Left lung (tissue), 4 donors: ENCODE measurements at regions not wholly inside any gene's neighbourhood (a gene's known extent, or its start where the extent isn't known, plus 50 kb on each side); places are given as distances from the start of the nearest gene placed in this dataset.
A peak's percentile ranks its signal among the peaks of the same experiment; 100 is the strongest.
"Not testable (repeated sequence)": the region's sequence is repeated elsewhere in the genome, so short reads cannot be mapped to it uniquely, and the experiment has no call there.

Experiments used
- ATAC-seq: fragments of 200-7000 bp; cut with Tn5 transposase; one replicate; pipeline ENCODE4 v1.9.1; 2020; ENCODE audit warnings: moderate library complexity
- DNase-seq, 4 donors: peaks; one replicate each; pipeline ENCODE4 v3.0.0-alpha.2; 2013 to 2020
- H3K27ac ChIP-seq, 2 donors: fragments of 200-600 bp; sonication (generic) in 1 of 2; one replicate each; pipeline versions ENCODE4 v1.5.0 to v1.8.0; 2020 to 2021
- H3K27me3 ChIP-seq, 2 donors: fragments of 200-600 bp; sonication (generic) in 1 of 2; one replicate each; pipeline versions ENCODE4 v1.5.0 to v1.8.0; 2020 to 2021
- H3K36me3 ChIP-seq, 2 donors: fragments of 200-600 bp; sonication (generic) in 1 of 2; one replicate each; pipeline versions ENCODE4 v1.5.0 to v1.8.0; 2020 to 2021
- H3K4me1 ChIP-seq, 2 donors: fragments of 200-600 bp; one replicate each; pipeline ENCODE4 v1.8.0; 2021
- H3K4me3 ChIP-seq, 2 donors: fragments of 200-600 bp; sonication (generic) in 1 of 2; one replicate each; pipeline versions ENCODE4 v1.5.0 to v1.8.0; 2020 to 2021; ENCODE audit warnings: mild to moderate bottlenecking in 1 of 2
- H3K9me3 ChIP-seq, 2 donors: fragments of 200-600 bp; sonication (generic) in 1 of 2; one replicate each; pipeline versions ENCODE4 v1.5.0 to v1.8.0; 2020 to 2021
- CTCF ChIP-seq, 2 donors: fragments of 200-600 bp; sonication (generic) in 1 of 2; IDR thresholded peaks; one replicate each; pipeline versions ENCODE4 v1.5.0 to v1.8.0; 2021; ENCODE audit warnings: antibody characterized with exemption in 2 of 2
- intact Hi-C, 2 donors: fragments of 100-400 bp; cut with DNase I; formaldehyde crosslinking; loops; one replicate each; pipeline versions ENCODE4 v1.11.2 to v1.14.2; 2022
- donor health status: DM: no; HTN: yes; CAD: no.
- donor health status: DM: no; HTN: no; CAD: no.

- ATAC-seq = no peak
- Histone ChIP-seq H3K27ac (no peak overlapping the region), H3K9me3 (peaks cover 0 to 3% of the 10 kb centered on the region in 2 donors), H3K4me3 (no peak overlapping the region), H3K36me3 (no peaks in the 10 kb centered on the region), H3K27me3 (no peaks in the 10 kb centered on the region), H3K4me1 (no peaks in the 10 kb centered on the region)
- TF ChIP-seq CTCF (IDR thresholded peaks at IDR 0.05) = no peak
- intact Hi-C loops = no loop called here
- no peak for DNase-seq
Observed at GRCh38 chr3:151675858-151676615, 57.7 kb upstream of the AADACL2 start.

- no peak for DNase-seq
- no peak for TF ChIP-seq CTCF (IDR thresholded peaks at IDR 0.05)
Observed at GRCh38 chr3:151673974-151674373, 59.8 kb upstream of the AADACL2 start.

GRCh38 chr3:151667762-151668161, 66.0 kb upstream of the AADACL2 start:
- ATAC-seq, H3K27me3 ChIP-seq, intact Hi-C loops, DNase-seq, H3K9me3 ChIP-seq, H3K27ac ChIP-seq, H3K4me1 ChIP-seq, H3K36me3 ChIP-seq, H3K4me3 ChIP-seq: not testable (repeated sequence)

More at GRCh38 chr3:151673974-151674373, 59.8 kb upstream of the AADACL2 start:
- no peak for ATAC-seq
- H3K36me3 ChIP-seq = no peaks in the 10 kb centered on the region
- H3K4me1 ChIP-seq = no peaks in the 10 kb centered on the region
- intact Hi-C loops = no loop called here
- H3K9me3 ChIP-seq = peaks cover 0 to 3% of the 10 kb centered on the region in 2 donors
- H3K27me3 ChIP-seq = no peaks in the 10 kb centered on the region
- no peak overlapping the region for H3K27ac ChIP-seq
- no peak overlapping the region for H3K4me3 ChIP-seq

GRCh38 chr3:151660885-151661284, 72.8 kb upstream of the AADACL2 start:
- DNase-seq (peak in 1 of 4 donors; percentile 27), ATAC-seq (no peak)
- Histone ChIP-seq H3K27ac (no peak overlapping the region), H3K36me3 (no peaks in the 10 kb centered on the region), H3K4me1 (no peaks in the 10 kb centered on the region), H3K27me3 (no peaks in the 10 kb centered on the region), H3K4me3 (no peak overlapping the region), H3K9me3 (no peaks in the 10 kb centered on the region)
- intact Hi-C loops = no loop called here
- TF ChIP-seq CTCF (IDR thresholded peaks at IDR 0.05) = peak in 1 of 2 donors; percentile 21

GRCh38 chr3:151644986-151645385, 88.7 kb upstream of the AADACL2 start:
- no peak overlapping the region for H3K4me3 ChIP-seq
- H3K27me3 ChIP-seq = no peaks in the 10 kb centered on the region
- no peaks in the 10 kb centered on the region for H3K9me3 ChIP-seq
- intact Hi-C loops = no loop called here
- no peak for ATAC-seq
- H3K36me3 ChIP-seq = no peaks in the 10 kb centered on the region
- no peaks in the 10 kb centered on the region for H3K4me1 ChIP-seq
- DNase-seq = no peak
- no peak for TF ChIP-seq CTCF (IDR thresholded peaks at IDR 0.05)
- H3K27ac ChIP-seq = no peak overlapping the region
